Activated CD8-positive, alpha-beta memory T cell treated with anti-CD3 and anti-CD28 coated beads, Interleukin-2, amount 50 U/mL, for 48 hours (primary cell): ENCODE measurements at regions not wholly inside any gene's neighbourhood (a gene's known extent, or its start where the extent isn't known, plus 50 kb on each side); places are given as distances from the start of the nearest gene placed in this dataset.
"Not testable (repeated sequence)": the region's sequence is repeated elsewhere in the genome, so short reads cannot be mapped to it uniquely, and the experiment has no call there.

Experiments used
- DNase-seq: peaks from one replicate; pipeline ENCODE4 v3.0.0-alpha.2; 2020

DNA sequence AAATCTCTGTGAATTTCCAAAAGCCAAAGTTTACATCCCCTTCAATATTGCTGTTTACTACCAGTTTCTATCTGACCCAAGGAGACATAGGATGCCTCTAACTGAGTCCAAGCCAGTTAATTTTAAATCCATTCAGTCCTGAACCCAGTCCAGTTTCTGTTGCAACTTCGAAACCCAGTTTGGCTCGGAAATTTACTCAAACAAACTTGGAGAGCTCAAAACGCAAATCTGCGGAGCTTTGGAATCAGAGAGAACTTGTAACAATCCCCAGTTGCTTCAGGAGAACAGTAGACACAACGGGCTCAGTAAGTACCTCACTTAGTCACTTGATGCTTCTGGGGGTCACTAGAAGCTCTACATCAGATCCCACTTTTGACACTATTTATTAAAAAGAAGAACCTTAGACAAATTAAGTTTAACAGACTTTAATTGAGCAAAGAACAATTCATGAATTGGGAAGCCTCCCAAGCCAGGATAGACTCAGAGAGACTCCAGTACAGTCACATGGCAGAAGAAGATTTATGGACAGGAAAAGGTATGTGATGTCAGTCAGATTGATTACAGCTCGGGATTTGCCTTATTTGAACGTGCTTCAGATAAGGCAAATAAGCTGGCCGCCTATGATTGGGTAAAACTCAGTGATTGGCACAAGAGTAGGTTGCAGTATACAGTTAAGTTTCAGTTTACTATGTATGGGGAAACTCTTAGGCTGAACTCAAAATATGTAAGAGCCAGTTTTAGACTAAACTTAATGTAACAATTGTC, 118.0 kb downstream of the RFPL4B start:
- DNase-seq = no peak

DNA sequence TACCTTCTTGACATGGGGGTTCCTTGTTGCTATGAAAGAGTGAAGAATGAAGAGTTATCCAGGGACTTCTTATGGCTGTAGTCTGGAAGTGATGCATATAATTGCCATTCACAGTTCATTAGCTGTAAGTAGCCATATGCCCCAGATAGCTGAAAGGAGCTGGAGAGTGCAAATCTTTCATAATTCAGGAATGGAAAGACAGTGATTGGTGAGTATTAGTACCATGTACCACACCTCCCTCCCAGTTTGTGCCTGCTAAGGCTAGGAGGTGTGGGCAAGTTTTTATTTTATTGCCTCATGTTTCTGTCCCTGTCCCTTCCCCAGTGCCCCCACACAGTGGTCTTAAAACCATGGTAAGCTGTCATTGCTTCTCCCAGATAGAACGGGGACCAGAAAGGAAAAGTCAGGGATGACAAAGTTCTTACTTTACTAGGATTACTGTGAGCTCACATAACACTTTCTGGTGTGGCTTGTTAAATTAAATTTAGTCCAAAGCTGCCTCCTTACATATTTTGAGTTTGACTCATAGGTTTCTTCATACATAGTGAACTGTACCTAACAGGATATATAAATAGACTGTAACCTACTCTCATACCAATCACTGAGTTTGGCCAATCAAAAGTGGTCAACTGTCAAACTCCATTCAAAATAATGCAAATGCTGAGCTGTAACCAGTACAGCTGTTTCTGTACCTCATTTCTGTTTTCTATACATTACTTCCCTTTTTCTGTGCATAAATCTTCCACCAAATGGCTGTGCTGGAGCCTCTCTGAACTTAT, 119.4 kb downstream of the RFPL4B start:
- no peak for DNase-seq

DNA sequence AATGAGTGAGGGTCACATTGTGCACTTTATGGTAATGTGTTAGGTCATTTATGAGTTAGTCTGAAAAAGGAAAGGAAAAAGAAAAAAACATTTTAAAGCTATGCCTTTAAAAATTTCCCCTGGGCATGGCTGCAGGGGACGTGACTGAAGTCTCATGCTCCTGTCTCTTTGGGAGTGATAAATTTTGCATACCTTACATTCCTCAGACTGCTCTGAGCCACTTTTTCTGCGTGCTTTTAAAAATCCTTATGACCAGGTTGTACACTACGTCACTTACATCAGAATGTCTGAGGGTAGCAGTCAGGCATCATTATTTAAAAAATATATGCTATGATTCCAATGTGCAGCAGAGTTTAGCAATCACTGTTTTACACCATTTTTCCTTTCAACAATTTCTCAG, 121.2 kb downstream of the RFPL4B start:
- no peak for DNase-seq

DNA sequence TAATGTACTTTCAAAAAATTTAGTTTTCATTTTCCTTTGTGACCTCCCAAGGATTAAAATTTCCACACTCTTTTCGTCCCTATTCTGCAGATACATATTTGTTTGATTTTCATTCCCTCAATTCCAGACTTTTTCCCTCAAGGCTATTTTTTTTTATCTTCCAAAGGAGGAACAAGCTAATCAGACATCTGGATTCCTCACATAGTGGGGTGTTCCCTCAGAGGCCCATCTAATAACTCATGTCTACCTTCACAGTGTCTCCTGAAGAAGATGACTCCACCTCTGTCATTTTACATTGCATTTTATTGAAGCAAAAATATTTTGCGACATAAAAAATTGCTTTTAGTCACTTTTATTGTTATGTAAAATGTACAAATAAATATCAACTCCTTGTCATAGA, 122.2 kb downstream of the RFPL4B start:
- no peak for DNase-seq

DNA sequence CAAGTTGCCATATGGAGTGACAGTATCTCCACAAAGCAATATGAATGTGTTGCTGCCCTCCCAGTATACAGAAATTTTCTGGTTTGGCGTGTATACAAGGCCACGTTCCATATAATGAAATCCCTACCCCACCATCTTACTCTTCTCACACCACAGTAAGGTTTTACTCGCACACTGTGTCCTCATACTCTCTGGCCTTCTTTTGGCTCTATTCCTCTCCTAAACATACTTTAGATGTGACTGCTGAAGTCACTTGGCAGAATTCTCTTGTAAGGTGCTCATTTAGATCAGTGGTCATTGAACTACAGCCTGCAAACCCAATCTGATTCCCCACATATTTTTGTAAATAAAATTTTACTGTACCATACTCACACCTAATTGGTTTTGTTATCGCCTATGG, 123.2 kb downstream of the RFPL4B start:
- DNase-seq = no peak

DNA sequence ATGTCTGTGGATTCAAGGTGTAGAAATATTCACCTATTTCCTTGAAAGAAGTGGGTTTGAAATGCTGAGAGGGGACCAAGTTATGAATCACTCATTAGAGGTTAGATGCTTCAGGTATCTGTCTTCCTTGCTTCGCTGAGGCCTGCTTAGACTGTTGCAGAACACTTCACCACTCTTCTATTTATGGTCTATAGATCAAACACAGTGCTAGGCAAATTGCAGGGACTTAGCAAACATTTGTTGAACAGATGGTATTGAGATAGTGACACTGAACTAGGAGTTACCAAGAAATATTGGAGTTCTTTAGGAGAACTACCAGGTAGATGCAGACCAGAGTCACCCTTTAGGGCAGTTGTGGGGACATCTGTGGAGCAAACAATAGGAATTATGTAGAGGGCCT, 123.8 kb downstream of the RFPL4B start:
- DNase-seq = no peak

DNA sequence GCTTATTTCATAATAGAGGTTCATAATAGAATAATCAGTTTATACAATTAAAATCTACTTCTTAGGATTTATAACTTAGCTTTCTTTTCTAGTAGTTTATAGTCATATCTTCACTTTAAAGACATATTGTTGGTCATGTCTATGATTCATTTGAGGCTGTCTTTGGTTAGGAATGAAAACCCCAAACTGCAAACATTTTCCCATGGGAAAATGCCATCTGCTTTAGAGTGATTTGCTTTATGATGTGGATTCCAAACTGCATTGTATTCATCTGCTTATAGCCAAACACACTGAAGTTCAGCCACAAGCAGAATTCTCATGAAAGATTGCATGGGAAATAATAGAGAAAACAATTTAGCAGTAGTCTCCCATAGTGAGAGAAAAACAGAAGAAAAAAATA, 128.0 kb downstream of the RFPL4B start:
- no peak for DNase-seq

DNA sequence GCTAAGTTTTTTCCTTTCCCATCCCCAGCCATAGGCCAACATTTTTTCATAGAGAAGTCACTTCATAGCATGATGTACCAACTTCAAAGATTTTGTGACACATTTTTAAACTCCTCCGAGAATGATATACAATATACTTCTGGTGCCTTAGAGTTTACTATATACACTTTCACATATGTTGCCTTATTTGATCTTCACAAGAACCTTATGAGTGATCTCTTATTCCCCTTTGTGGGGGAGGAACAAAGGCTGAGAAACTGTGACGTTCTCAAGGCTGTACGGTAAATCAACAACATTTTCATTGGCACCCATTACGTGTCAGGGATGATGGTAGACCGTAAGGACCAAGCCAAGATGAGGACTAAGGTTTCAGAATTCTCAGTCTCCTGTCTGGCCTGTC, 130.0 kb downstream of the RFPL4B start:
- no peak for DNase-seq

DNA sequence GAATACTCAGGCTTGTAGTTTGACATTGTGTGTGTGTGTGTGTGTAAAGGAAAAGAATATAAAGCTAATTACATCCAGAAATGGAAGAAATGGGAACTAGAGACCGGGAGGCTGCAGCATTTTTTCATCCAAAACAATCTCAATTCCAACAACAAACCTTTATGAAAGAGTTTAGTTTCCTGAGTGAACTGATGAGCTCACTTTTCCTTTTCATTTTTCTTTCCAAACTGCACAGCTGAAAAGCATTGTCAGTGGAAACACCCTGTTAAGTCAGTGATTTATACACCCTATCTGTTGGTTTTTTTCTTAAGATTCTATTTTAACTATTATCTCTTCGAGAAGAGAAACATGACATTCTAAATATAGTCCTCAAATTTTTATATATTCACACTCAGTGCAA, 130.9 kb downstream of the RFPL4B start:
- DNase-seq = no peak

DNA sequence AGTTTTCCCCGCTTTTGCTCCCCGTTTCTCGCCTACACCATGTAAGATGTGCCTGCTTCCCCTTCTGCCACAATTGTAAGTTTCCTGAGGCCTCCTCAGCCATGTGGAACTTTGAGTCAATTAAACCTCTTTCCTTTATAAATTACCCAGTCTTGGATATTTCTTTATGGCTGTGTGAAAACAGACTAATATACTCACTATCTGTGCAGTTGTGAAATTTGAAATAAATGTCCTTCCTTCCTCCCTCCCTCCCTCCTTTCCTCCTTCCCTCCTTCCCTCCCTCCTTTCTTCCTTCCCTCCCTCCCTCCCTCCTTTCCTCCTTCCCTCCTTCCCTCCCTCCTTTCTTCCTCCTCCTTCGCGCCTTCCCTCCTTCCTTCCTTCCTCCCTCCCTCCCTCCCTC, 132.8 kb downstream of the RFPL4B start:
- not testable (repeated sequence) for DNase-seq

DNA sequence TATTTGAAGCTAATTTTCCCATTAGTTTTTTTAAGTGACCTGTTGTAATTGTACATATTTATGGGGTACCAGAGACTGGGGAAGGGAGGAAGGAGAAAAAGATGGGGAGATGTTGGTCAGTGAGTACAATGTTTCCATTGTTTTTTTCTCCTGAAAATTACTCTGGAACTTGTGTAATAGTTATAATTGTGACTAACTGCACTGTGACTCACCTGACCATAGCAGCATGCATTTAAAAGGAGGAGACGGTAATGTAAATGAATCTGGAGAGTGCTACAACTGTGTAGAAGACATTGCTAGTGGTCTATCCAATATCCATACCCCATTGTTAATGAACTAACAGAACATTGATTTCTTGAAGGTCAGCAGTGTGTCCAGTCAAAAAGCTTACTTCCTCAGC, 133.4 kb downstream of the RFPL4B start:
- no peak for DNase-seq

DNA sequence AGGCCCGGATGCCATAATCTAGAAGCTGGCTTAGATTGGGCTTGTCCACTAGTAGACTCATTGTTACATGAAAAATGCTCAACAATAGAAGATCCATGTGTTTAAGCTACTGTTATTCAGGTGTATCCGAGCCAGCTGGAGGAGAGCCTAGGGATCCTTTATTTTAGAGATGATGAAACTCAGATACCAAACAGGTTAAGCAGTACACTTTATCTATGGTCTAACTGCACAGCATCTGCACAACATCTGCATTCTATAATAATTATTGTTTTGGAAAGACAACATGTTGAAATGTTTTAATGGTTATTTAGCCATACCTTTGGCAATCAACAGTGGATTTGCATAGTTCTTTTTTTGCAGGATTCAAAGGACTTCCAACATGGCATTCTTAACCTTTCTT, 134.1 kb downstream of the RFPL4B start:
- DNase-seq = no peak

DNA sequence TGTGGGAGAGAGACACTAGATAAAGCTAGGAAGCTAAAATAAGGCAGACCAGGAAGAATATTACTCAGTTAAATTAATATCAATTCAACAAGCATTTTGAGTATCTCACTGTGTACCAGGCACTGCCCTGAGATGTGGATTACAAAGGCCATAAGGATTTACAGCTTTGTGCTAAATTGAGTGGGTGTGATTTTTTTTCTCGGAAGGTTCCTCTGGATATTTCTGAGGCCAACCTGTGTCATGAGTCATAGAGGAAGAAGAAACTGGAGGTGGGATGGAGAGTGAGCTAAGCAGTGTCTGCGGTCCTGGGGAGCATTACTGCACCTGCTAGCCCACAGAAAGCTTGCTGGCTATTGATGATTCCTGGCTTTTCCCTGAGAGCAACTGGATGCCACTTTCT, 135.2 kb downstream of the RFPL4B start:
- DNase-seq = no peak

DNA sequence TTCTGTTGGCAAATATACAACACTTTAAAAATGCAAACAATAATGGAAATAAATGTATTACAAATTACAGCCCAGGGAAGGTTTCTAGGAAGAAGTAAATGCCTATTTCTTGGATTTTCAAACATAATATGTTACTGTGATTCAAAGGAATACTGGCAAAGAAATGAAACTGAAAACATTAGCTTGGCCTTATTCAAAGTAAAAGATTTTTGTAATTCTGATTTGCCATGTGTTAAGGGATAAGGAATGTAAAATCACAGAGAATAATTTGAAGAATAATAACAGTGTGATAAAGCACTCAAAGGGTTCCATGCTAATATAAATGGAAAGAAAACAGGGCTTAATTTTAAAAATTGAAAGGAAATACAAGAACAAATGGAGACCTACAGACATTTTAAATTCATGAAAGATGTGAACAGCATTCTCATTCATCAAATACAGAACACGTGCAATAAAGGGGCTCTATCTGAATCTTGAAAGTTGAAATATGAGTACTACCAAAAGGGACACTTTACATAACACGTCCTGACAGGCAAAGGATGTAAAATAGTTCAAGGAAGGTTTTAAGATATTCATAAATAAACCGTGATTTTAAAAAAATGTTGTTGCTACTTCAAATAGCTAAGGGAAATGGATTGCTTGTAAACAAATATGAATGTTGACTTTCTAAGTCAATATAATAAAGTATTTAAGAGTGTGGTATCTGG, 138.1 kb downstream of the RFPL4B start:
- no peak for DNase-seq

DNA sequence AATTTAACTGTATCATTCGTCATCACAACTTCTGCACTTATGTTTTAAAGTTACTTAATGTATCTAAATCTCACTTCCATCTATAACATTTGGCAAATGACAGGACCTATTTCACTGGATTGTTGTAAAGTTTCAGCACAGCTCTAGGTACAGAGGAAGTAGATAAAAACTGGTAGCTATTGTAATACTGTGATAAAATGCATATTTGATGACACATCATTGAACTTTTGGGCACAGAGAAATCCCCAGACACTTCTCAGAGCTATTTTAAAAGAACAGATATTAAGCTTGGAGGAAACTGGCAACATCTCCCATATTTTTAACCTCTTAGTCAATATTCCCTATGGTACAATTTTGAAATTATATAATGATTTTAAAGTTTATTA, 138.7 kb downstream of the RFPL4B start:
- DNase-seq = no peak

DNA sequence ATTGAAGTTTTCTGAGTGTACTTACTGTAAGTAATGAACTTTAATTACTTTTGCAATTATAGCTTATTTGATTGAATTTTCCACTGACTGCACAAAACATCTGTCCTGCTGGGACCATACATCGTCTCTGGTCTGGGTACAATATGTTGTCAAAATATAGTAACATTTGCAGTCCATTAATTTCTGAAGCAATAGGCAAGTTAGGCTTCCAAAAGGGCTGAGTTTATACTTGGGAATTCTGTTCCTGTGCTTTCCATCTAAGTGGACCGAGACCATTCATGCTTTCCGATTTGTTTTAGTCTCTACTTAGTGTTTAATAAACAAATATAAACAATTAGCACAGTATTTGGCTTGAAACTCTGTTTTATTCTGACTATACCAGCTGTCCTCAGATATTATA, 139.3 kb downstream of the RFPL4B start:
- DNase-seq = no peak

DNA sequence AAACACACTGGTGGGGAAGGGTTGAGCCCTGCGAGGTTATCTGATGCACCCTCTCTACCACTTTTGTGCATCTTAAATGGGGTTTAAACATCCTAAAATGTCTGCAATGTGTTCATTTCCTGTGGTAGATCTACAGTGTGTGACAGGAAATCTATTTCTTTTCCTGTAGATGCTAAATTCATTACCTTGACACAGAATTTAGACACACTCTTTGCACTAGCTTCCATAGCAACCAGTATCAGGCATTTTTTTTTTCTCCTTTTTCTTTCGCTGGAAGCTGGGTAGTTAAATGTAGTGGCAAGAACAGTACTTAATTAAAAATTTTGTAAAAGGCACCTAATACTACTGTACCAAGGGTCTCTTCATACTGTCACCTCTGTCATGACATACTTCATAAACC, 141.1 kb downstream of the RFPL4B start:
- no peak for DNase-seq

DNA sequence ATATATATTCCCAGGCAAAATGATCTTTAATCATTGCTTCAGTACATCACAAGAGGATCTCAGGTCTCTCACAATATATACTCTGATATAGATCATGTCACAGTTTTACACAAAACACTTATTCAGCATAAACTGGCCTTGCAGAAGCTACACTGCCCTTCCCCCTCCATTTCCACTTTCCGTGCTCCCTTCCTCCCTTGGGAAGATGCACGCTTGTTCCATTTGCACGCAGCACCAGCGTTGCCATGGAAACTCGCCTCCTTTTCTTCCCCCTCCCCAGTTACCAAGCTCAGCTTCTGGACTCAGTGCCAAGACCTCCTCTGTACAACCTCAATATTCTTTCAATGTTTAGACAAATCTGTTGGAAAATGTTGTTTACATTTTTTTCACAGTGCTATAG, 154.6 kb downstream of the RFPL4B start:
- DNase-seq = no peak

DNA sequence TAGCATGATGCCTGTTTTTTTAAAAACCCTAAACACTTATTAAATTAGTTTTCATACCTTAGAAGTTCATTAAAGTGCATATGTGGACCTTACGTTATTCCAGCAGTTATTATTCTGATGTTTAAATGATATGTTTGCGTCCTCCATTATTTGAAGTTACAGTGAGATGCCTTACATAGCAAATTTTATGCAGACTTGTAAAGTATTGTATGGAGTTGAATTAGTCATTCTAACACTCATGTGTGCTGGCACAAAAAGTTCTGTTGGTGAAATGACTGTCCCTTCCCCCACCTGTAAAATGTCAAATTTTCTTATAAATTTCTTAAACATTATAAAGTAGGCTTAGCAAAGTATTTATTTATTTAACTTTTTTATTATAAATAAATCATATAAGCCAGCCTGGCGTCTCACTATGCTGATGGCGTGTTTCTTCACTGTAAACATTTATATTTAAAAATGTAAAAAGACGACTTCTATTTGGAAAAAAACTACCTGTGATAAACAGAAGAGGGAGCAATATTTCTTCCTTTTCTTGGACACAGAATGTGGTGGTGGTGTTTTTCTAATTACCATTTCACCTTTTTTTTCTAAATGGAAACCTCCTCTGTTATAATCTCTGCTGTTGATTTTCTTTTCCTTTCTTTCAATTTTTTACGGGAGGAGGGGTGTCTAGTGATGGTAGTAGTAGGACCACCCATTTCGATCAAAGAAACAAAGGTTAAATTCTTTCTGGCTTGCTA, 155.4 kb downstream of the RFPL4B start:
- DNase-seq = no peak

DNA sequence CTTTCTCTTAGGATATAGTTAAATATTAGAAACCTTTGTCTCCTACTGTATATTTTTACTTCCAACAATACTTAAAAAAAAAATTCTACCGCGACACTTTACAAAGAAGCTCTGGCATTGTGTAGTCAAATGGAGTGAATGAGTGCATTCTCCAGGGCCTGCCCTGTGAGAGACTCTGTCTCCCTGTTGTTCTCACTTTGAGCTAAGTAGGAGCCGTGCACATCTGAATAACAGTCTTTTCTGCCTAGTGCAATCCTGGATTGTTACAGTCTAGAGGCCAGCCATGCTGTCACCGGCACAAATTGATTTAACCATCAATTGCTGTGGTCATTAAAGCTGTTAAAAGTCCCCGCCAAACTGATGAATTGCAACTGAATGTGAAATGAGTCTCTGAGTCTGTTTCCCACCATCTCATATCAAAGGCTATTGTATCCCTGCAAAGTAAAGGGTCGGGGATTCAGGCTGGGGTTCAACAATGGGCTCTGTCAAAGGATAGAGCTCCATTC, 156.0 kb downstream of the RFPL4B start:
- DNase-seq = no peak

DNA sequence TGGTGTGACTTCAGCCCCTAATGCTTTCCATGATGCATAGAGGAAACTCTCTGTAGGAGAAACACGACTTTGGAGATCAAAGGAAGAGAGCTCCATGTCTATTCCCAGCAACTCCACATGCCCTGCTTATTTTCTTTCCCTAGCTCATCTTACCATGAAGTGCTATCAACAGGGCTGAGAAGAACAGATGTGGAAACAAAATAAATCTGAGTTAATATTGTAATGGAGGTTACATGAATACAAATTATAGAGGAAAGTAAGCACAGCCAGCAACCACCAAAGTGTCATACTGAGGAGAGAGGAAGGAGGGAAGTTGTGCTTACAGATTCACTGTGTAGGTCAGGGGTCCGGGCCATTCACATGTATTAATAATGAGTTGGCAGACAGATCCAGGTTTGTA, 157.5 kb downstream of the RFPL4B start:
- no peak for DNase-seq

DNA sequence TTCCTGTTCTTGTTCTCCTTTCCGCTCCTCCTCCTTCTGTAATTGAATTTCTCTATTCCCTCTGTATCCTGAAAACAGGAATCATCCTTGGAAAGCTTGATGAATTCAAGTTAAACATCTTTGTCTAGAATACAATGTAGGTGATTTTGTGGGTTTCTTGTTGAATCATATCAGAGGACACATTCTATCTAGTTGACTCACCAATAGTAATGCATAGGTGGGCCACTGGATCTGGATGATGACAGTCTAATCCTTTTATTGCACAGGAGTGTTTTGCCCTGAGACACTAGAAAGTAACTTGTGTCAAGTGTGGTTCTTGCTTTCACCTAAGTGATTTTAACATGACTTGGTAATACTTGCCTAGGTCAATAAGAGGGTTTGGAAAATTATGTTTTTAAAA, 164.3 kb downstream of the RFPL4B start:
- no peak for DNase-seq

DNA sequence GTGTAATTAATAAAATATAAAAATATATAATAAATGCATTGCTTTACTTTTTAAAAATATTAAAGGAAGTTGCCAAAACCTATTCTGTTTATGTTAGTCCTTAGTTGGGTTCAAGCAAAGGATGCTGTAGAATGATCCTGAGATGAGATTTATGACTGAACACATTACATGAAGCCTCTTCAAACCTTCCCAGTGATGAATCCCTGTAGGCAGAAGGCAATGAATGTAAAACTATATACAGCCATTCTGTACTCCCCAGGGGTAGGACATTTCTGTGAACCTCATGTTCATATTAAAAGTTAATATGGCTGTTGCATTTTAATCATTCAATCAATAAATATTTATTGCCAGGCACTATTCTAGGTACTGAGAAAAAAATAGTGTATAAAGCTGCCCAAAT, 166.0 kb downstream of the RFPL4B start:
- no peak for DNase-seq
